Karpas-422 (cell line): ENCODE measurements at regions not wholly inside any gene's neighbourhood (a gene's known extent, or its start where the extent isn't known, plus 50 kb on each side); places are given as distances from the start of the nearest gene placed in this dataset.

Experiments
- DNase-seq: peaks from one replicate; pipeline ENCODE4 v3.0.0-alpha.2; 2015
- H2AFZ ChIP-seq: fragments of 200-600 bp; sonication (generic); 2 replicates; pipeline ENCODE4 v1.6.1; 2014; ENCODE audit warnings: antibody characterized with exemption, low read length, mixed read lengths
- H3K27ac ChIP-seq: fragments of 200-600 bp; sonication (generic); 2 replicates; pipeline ENCODE4 v1.5.1; 2014; ENCODE audit warnings: mild to moderate bottlenecking, low read length, moderate library complexity
- H3K27me3 ChIP-seq: fragments of 200-600 bp; sonication (generic); 2 replicates; pipeline ENCODE4 v1.6.1; 2014; ENCODE audit warnings: low read length, mixed read lengths
- H3K36me3 ChIP-seq: fragments of 200-600 bp; sonication (generic); 2 replicates; pipeline ENCODE4 v1.6.1; 2014; ENCODE audit warnings: low read length, mixed read lengths; ENCODE audit not compliant: insufficient read depth
- H3K4me1 ChIP-seq: fragments of 200-600 bp; sonication (generic); 2 replicates; pipeline ENCODE4 v1.6.1; 2014; ENCODE audit warnings: mild to moderate bottlenecking, low read length, mixed read lengths
- H3K4me2 ChIP-seq: fragments of 200-600 bp; sonication (generic); 2 replicates; pipeline ENCODE4 v1.6.1; 2014; ENCODE audit warnings: low read length, low read depth, mild to moderate bottlenecking; ENCODE audit not compliant: poor library complexity, severe bottlenecking
- H3K4me3 ChIP-seq: fragments of 200-600 bp; sonication (generic); 2 replicates; pipeline ENCODE4 v1.5.1; 2014; ENCODE audit warnings: mild to moderate bottlenecking, antibody characterized with exemption, low read length, mixed read lengths
- H3K79me2 ChIP-seq: fragments of 200-600 bp; sonication (generic); 2 replicates; pipeline ENCODE4 v1.6.1; 2014; ENCODE audit warnings: mild to moderate bottlenecking, low read length, mixed read lengths
- H3K9ac ChIP-seq: fragments of 200-600 bp; sonication (generic); 2 replicates; pipeline ENCODE4 v1.6.0; 2014; ENCODE audit warnings: low read length
- H3K9me2 ChIP-seq: fragments of 200-600 bp; sonication (generic), shearing (Covaris generic); replicated peaks from 2 replicates; pipeline ENCODE4 v1.6.0; 2014; ENCODE audit warnings: mild to moderate bottlenecking, low read length, moderate library complexity; ENCODE audit not compliant: insufficient read depth
- H3K9me3 ChIP-seq: fragments of 300-700, 200-600 bp; sonication (generic); 2 replicates; pipeline ENCODE4 v1.6.1; 2014; ENCODE audit warnings: low read length, mixed read lengths
- H4K20me1 ChIP-seq: fragments of 200-600 bp; sonication (generic); 2 replicates; pipeline ENCODE4 v1.6.1; 2014; ENCODE audit warnings: mild to moderate bottlenecking, antibody characterized with exemption, low read length, low read depth; ENCODE audit not compliant: insufficient read depth

DNA sequence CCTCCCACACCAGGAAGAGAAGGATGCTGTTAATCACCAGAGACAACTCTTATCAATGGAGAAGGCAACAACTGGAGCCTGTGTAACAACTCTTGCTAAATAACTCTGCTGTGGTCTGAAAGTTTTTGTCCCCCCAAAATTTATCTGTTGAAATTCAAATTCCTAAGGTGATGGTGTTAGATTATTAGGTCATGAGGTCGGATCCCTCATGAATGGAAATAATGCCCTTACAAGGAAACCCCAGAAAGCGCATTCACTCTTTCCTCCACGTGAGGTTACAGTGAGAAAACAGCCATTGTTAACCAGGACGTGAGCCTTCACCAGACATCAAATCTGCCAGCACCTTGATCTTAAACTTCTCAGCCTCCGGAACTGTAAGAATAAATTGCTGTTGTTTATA lies 141.9 kb upstream of the CXADR start:
- Histone ChIP-seq H3K4me1 (no peaks in the 10 kb centered on the region), H2AFZ (no peak overlapping the region), H3K4me3 (no peak overlapping the region), H3K36me3 (no peaks in the 10 kb centered on the region), H4K20me1 (no peaks in the 10 kb centered on the region), H3K9ac (no peak overlapping the region), H3K9me2 (no peaks in the 10 kb centered on the region), H3K79me2 (no peaks in the 10 kb centered on the region), H3K27ac (no peak overlapping the region), H3K27me3 (no peaks in the 10 kb centered on the region), H3K9me3 (no peaks in the 10 kb centered on the region), H3K4me2 (no peak overlapping the region)
- DNase-seq = no peak

DNA sequence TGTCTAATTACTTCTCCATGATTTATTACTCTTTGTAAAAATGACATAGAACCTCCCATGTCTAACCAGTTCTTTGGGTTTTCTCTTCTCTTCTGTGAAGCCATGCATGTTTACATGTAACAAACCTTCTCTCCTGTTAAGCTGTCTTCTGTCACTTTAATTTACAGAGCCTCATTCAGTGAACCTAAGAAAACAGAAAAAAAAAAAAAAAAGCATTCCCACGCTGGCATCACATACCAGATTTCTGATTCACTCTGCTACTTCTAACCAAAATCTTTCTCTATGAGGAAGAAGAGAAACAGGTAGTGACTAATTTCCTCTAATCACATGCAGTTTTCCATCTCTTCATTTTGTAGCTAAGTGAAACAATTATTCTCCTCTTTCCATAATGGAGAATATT lies 141.4 kb upstream of the CXADR start:
- no peak for DNase-seq
- Histone ChIP-seq H3K9ac (no peak overlapping the region), H3K9me2 (no peaks in the 10 kb centered on the region), H3K36me3 (no peaks in the 10 kb centered on the region), H3K27me3 (no peaks in the 10 kb centered on the region), H3K79me2 (no peaks in the 10 kb centered on the region), H4K20me1 (no peaks in the 10 kb centered on the region), H3K27ac (no peak overlapping the region), H3K4me3 (no peak overlapping the region), H3K4me2 (no peak overlapping the region), H3K9me3 (no peaks in the 10 kb centered on the region), H3K4me1 (no peaks in the 10 kb centered on the region), H2AFZ (no peak overlapping the region)

DNA sequence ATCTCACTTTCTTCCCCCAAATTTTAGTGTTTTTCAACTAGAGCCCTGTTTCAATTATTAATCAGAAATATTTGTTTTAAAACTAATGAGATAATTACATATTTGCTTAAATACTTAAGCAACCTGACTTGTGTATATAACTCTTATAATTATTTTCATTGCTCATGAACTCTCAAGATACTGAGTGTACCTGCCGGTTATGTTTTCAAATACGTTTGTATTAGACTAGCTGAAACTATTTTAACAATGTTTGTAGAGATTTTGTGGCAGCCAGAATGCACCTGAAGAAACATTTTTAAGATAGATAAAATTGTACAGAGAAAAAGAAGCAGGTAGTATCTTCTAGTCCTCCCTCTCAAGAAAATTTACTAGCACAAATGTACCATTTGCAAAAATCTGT lies 140.6 kb upstream of the CXADR start:
- no peaks in the 10 kb centered on the region for H4K20me1 ChIP-seq
- H3K9me3 ChIP-seq = no peaks in the 10 kb centered on the region
- H3K27me3 ChIP-seq = no peaks in the 10 kb centered on the region
- H3K9me2 ChIP-seq = no peaks in the 10 kb centered on the region
- no peak overlapping the region for H2AFZ ChIP-seq
- no peak overlapping the region for H3K4me2 ChIP-seq
- no peak overlapping the region for H3K27ac ChIP-seq
- no peaks in the 10 kb centered on the region for H3K36me3 ChIP-seq
- H3K79me2 ChIP-seq = no peaks in the 10 kb centered on the region
- no peaks in the 10 kb centered on the region for H3K4me1 ChIP-seq
- H3K9ac ChIP-seq = no peak overlapping the region
- no peak overlapping the region for H3K4me3 ChIP-seq
- no peak for DNase-seq

DNA sequence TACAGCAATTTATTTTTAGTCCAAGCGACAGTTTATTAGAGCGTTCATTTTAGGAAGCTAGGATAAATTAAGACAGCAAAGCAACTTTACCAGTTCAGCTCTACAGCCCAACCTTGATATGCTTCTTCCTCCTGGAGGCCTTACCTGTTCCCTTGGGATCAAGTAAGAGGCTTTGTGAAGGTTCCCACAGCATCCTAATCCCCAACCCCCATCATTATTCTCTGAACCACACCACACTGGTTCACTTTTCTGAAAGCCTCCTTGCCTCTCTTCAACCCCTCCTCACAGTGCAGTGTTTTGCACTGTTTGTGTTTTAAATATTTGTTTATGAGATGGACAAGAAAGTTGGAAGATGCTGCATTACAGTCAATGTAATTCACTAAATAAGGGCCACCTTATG lies 126.3 kb upstream of the CXADR start:
- no peaks in the 10 kb centered on the region for H3K9me2 ChIP-seq
- H3K9ac ChIP-seq = no peak overlapping the region
- DNase-seq = no peak
- no peak overlapping the region for H3K4me2 ChIP-seq
- H3K27ac ChIP-seq = no peak overlapping the region
- H4K20me1 ChIP-seq = no peaks in the 10 kb centered on the region
- H3K27me3 ChIP-seq = no peaks in the 10 kb centered on the region
- H3K9me3 ChIP-seq = no peaks in the 10 kb centered on the region
- no peaks in the 10 kb centered on the region for H3K79me2 ChIP-seq
- no peaks in the 10 kb centered on the region for H3K36me3 ChIP-seq
- no peak overlapping the region for H2AFZ ChIP-seq
- no peaks in the 10 kb centered on the region for H3K4me1 ChIP-seq
- no peak overlapping the region for H3K4me3 ChIP-seq

DNA sequence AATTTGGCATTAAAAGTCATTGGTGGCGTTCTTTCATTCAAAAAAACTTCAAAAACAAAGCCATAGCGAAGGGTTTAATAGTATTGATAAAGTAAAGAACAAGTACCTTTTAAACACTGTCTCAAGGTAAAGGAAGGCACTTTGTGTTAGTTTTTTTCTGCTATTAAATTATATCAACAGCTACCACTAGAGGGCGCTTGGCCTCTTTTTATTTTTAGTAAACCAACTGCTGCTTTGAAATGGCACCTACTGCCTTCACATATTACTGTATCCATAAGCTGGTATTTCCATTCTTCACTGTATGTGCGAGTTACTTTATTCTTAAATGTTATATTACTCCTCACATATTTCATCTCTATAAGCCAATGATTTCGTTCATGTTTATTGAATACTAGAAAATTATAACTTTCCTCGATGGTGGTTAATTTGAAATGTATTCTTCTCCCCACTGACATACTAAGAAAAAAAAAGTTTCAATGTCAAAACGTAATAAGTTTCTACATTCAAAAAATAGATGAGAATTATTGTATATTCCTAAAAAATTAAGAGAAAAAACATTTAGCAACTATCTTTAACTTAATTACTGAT lies 125.7 kb upstream of the CXADR start:
- Histone ChIP-seq H3K4me2 (no peak overlapping the region), H3K27ac (no peak overlapping the region)

DNA sequence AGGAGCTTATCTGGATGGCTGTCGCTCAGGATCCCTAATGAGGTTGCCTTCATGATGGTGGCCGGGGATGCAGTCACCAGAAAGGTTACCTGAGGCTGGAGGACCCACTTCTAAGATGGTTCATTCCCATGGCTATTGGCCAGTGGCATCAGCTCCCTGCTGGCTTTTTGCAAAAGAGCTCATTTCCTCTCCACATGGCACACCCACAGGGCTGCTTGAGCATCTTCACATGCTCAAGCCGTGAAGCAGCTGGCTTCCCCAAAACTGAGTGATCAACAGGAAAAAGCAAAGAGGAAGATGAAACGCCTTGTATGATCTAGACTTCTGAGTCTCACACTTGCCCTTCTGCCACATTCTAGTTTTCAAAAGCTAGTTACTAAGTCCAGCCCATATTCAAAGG lies 124.6 kb upstream of the CXADR start:
- no peak for DNase-seq
- no peaks in the 10 kb centered on the region for H3K79me2 ChIP-seq
- no peak overlapping the region for H3K9ac ChIP-seq
- no peaks in the 10 kb centered on the region for H3K27me3 ChIP-seq
- no peaks in the 10 kb centered on the region for H4K20me1 ChIP-seq
- H3K27ac ChIP-seq = no peak overlapping the region
- H3K9me3 ChIP-seq = no peaks in the 10 kb centered on the region
- H2AFZ ChIP-seq = no peak overlapping the region
- no peaks in the 10 kb centered on the region for H3K36me3 ChIP-seq
- H3K4me1 ChIP-seq = no peaks in the 10 kb centered on the region
- no peaks in the 10 kb centered on the region for H3K9me2 ChIP-seq
- no peak overlapping the region for H3K4me3 ChIP-seq
- H3K4me2 ChIP-seq = no peak overlapping the region

More for the DNA sequence above, 125.7 kb upstream of the CXADR start:
- H3K9ac ChIP-seq = no peak overlapping the region
- no peaks in the 10 kb centered on the region for H4K20me1 ChIP-seq
- no peaks in the 10 kb centered on the region for H3K36me3 ChIP-seq
- H3K79me2 ChIP-seq = no peaks in the 10 kb centered on the region
- no peaks in the 10 kb centered on the region for H3K9me2 ChIP-seq
- H3K27me3 ChIP-seq = no peaks in the 10 kb centered on the region
- H3K4me1 ChIP-seq = no peaks in the 10 kb centered on the region
- H3K9me3 ChIP-seq = no peaks in the 10 kb centered on the region
- peak; percentile 90 for DNase-seq
- H2AFZ ChIP-seq = no peak overlapping the region
- no peak overlapping the region for H3K4me3 ChIP-seq

DNA sequence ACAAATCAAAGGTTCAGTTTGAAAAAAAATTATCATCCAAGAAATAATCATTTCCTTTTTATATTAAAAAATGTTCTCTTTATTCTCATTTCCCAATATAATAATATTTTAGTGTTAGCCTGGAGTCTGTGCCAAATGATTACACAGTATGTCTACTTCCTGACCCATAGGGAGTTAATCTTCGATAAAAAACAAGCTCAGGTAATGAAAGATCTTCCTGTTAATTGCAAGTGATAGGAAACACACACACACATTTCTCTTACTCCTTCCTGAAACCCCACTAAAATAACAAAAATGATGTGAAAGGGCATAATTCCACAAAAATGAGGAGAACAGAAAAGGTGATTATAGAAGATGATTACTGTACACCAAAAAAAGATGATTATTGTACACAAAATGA lies 123.5 kb upstream of the CXADR start:
- Histone ChIP-seq H3K9me2 (no peaks in the 10 kb centered on the region), H4K20me1 (no peaks in the 10 kb centered on the region), H3K4me3 (no peak overlapping the region), H2AFZ (no peak overlapping the region), H3K27ac (no peak overlapping the region), H3K9me3 (no peaks in the 10 kb centered on the region), H3K9ac (no peak overlapping the region), H3K27me3 (no peaks in the 10 kb centered on the region), H3K79me2 (no peaks in the 10 kb centered on the region), H3K4me1 (no peaks in the 10 kb centered on the region), H3K4me2 (no peak overlapping the region), H3K36me3 (no peaks in the 10 kb centered on the region)
- no peak for DNase-seq

DNA sequence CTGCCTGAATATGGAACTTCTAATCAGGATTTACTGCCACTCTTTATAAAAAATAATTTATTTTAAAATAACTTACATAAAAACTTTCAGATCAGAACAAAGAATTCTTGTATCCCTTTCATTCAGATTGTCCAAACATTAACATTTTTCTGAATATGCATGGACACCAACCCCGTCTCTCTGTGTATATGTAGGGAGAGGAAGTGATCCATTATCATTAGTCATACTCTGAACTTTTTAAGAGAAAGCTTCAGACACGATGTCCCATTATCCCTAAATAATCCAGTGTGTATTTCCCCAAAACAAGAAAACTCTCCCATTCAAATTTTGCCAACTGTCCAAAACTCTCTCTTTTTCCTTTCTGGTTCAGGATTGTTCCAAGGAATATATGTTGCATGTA lies 122.3 kb upstream of the CXADR start:
- Histone ChIP-seq H3K36me3 (no peaks in the 10 kb centered on the region), H3K79me2 (no peaks in the 10 kb centered on the region), H2AFZ (no peak overlapping the region), H3K9me2 (no peaks in the 10 kb centered on the region), H3K9me3 (no peaks in the 10 kb centered on the region), H3K9ac (no peak overlapping the region), H3K27ac (no peak overlapping the region), H3K4me2 (no peak overlapping the region), H4K20me1 (no peaks in the 10 kb centered on the region), H3K4me1 (no peaks in the 10 kb centered on the region), H3K4me3 (no peak overlapping the region), H3K27me3 (no peaks in the 10 kb centered on the region)
- no peak for DNase-seq

DNA sequence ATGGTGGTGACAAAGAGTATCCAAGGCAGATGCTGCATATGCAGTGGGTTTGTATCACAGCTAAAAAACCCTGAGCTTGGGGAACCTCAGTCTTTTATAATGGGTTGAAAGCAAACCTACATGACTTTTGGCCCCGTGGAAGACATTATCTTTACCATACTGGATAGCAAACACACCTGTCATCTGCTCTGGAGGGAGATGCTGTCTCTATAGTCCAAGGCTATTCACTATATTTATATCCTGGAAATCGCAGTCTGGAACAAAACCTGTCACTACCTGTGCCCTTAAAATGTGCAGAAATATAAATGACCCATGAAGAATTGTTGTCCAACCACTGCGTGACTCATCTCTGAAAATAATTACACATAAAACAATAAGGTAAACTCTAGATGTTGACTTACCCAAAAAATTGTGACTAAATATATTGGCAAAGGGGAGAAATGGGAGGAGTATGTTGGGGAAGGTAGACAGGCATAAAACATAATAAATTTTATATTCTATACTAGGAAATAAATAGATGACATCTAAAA lies 121.0 kb upstream of the CXADR start:
- Histone ChIP-seq H3K9ac (no peak overlapping the region), H3K9me2 (no peaks in the 10 kb centered on the region), H3K4me3 (no peak overlapping the region), H4K20me1 (no peaks in the 10 kb centered on the region), H3K27me3 (no peaks in the 10 kb centered on the region), H2AFZ (no peak overlapping the region), H3K36me3 (no peaks in the 10 kb centered on the region), H3K79me2 (no peaks in the 10 kb centered on the region), H3K4me2 (no peak overlapping the region), H3K9me3 (no peaks in the 10 kb centered on the region), H3K4me1 (no peaks in the 10 kb centered on the region), H3K27ac (no peak overlapping the region)
- DNase-seq = no peak
